ENCODE measurements at regions not wholly inside any gene's neighbourhood (a gene's known extent, or its start where the extent isn't known, plus 50 kb on each side); places are given as distances from the start of the nearest gene placed in this dataset.

GRCh38 chr15:77685082-77685815 lies 52.5 kb upstream of the LINGO1 start:
- no peaks in the 10 kb centered on the region for H3K36me3 ChIP-seq
- H3K27ac ChIP-seq, result no peak overlapping the region
- no peak for TF ChIP-seq CTCF (IDR thresholded peaks at IDR 0.05)
- no peaks in the 10 kb centered on the region for H3K4me1 ChIP-seq (ENCODE audit: control insufficient read depth in 1 of 2, insufficient read depth in 1 of 2, low read depth in 1 of 2, low read length in 1 of 2)
- H3K27me3 ChIP-seq, result peaks cover 64% of the 10 kb centered on the region
- no peak overlapping the region for H3K4me3 ChIP-seq (ENCODE audit: low read depth in 1 of 2, low read length in 1 of 2)
- H3K9me3 ChIP-seq, result no peaks in the 10 kb centered on the region

GRCh38 chr15:77684341-77685081 lies 51.8 kb upstream of the LINGO1 start:
- Histone ChIP-seq H3K9me3 (no peaks in the 10 kb centered on the region), H3K4me3 (ENCODE audit: low read depth in 1 of 2, low read length in 1 of 2) (no peak overlapping the region), H3K4me1 (ENCODE audit: control insufficient read depth in 1 of 2, insufficient read depth in 1 of 2, low read depth in 1 of 2, low read length in 1 of 2) (no peaks in the 10 kb centered on the region), H3K27ac (no peak overlapping the region), H3K36me3 (no peaks in the 10 kb centered on the region), H3K27me3 (peaks cover 69% of the 10 kb centered on the region)
- no peak for TF ChIP-seq CTCF (IDR thresholded peaks at IDR 0.05)

GRCh38 chr15:77682564-77682963 lies 49.9 kb upstream of the LINGO1 start:
- H3K27me3 ChIP-seq, result peaks cover 63% of the 10 kb centered on the region
- no peaks in the 10 kb centered on the region for H3K9me3 ChIP-seq
- no peaks in the 10 kb centered on the region for H3K36me3 ChIP-seq
- H3K4me1 ChIP-seq (ENCODE audit: control insufficient read depth in 1 of 2, insufficient read depth in 1 of 2, low read depth in 1 of 2, low read length in 1 of 2), result no peaks in the 10 kb centered on the region
- no peak overlapping the region for H3K4me3 ChIP-seq (ENCODE audit: low read depth in 1 of 2, low read length in 1 of 2)
- H3K27ac ChIP-seq, result no peak overlapping the region
- no peak for TF ChIP-seq CTCF (IDR thresholded peaks at IDR 0.05)

Data from neutrophil (primary cell).